ENCODE measurements at regions not wholly inside any gene's neighbourhood (a gene's known extent, or its start where the extent isn't known, plus 50 kb on each side); places are given as distances from the start of the nearest gene placed in this dataset.

DNA sequence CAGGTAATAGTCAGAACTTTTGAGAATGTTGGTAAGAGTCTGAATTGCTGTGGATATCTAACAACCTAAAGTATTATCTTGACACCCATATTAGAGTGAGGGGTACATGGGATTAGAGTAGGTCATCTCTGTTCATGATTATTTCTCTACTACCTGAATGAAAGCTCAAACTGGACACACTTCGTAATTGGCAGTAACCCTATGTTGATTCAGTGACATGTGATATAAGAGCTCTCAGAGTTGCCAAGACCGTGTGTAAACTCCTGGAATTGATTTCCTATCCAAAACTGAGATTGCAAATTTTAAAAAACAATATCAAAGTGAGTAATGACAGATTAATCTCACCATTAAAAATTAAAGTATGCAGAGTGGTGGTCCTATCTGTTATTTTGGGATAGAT is 214.8 kb upstream of the ARHGEF26 start:
- Histone ChIP-seq H4K20me1 (ENCODE audit: insufficient read depth, low read length) (no peaks in the 10 kb centered on the region), H3K27me3 (ENCODE audit: control insufficient read depth in 2 of 2, insufficient read depth in 2 of 2, low read length in 2 of 2) (no peaks in the 10 kb centered on the region), H2AFZ (ENCODE audit: insufficient read depth, low read depth, low read length, poor library complexity, severe bottlenecking) (no peak overlapping the region), H3K9me3 (replicated peaks in 1 of 2; ENCODE audit: control insufficient read depth in 1 of 2, insufficient read depth in 1 of 2, low read length in 2 of 2) (no peaks in the 10 kb centered on the region), H3K79me2 (ENCODE audit: insufficient read depth, low read length) (no peaks in the 10 kb centered on the region), H3K27ac (ENCODE audit: low read depth in 1 of 2, low read length in 2 of 2) (no peak overlapping the region), H3K4me3 (replicated peaks in 1 of 3; ENCODE audit: low read depth in 2 of 3, low read length in 3 of 3) (no peak overlapping the region), H3K4me2 (replicated peaks; ENCODE audit: extremely low read depth, low read length, poor library complexity, severe bottlenecking) (no peak overlapping the region), H3K36me3 (replicated peaks in 1 of 2; ENCODE audit: control insufficient read depth in 1 of 2, insufficient read depth in 2 of 2, low read length in 2 of 2) (no peaks in the 10 kb centered on the region), H3K4me1 (ENCODE audit: control insufficient read depth in 1 of 2, insufficient read depth in 2 of 2, low read length in 2 of 2) (no peaks in the 10 kb centered on the region), H3K9ac (ENCODE audit: insufficient read depth, low read length, poor library complexity, severe bottlenecking) (no peak overlapping the region)
- no peak for DNase-seq
- TF ChIP-seq, protein P1, sequence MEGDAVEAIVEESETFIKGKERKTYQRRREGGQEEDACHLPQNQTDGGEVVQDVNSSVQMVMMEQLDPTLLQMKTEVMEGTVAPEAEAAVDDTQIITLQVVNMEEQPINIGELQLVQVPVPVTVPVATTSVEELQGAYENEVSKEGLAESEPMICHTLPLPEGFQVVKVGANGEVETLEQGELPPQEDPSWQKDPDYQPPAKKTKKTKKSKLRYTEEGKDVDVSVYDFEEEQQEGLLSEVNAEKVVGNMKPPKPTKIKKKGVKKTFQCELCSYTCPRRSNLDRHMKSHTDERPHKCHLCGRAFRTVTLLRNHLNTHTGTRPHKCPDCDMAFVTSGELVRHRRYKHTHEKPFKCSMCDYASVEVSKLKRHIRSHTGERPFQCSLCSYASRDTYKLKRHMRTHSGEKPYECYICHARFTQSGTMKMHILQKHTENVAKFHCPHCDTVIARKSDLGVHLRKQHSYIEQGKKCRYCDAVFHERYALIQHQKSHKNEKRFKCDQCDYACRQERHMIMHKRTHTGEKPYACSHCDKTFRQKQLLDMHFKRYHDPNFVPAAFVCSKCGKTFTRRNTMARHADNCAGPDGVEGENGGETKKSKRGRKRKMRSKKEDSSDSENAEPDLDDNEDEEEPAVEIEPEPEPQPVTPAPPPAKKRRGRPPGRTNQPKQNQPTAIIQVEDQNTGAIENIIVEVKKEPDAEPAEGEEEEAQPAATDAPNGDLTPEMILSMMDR (IDR thresholded peaks at IDR 0.05): no peak
- intact Hi-C loops (cut with micrococcal nuclease): no loop called here
- peaks cover 0 to 4% (median 0%) of the 10 kb centered on the region in 3 donors for H3K27me3 Mint-ChIP-seq (ENCODE audit: low read depth in 3 of 3)
- H3K27ac Mint-ChIP-seq: no peak overlapping the region
- WGBS (ENCODE audit: insufficient coverage): no CpG with 5 or more reads among the region's 2 CpGs
- H3K36me3 Mint-ChIP-seq: no peaks in the 10 kb centered on the region
- H3K4me1 Mint-ChIP-seq: no peaks in the 10 kb centered on the region
- H3K9me3 Mint-ChIP-seq: peaks cover 2 to 13% (median 5%) of the 10 kb centered on the region in 7 donors
- H3K4me3 Mint-ChIP-seq: no peak overlapping the region

DNA sequence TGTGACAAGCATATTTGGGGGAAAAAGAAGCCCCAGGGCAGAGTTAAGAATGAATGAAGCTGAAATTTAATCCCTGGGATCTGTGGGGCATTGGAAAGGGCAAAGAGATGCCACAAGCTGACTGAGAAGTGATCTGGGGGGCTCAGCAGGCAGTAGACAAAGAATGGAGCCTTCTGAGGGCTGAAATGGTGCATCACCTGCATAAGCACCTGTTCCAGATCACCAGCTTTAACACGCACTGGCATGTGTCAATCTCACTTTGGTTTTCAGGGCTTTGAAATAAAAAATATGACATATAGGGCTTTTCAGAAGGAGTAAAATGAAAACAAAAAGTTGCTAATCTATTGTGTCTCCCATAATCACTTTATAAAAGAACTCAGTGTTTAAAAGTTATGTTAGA is 210.8 kb upstream of the ARHGEF26 start:
- Histone ChIP-seq H3K9me3 (replicated peaks in 1 of 2; ENCODE audit: control insufficient read depth in 1 of 2, insufficient read depth in 1 of 2, low read length in 2 of 2) (peaks cover 6 to 10% of the 10 kb centered on the region in 2 donors), H3K4me3 (replicated peaks in 1 of 3; ENCODE audit: low read depth in 2 of 3, low read length in 3 of 3) (no peak overlapping the region), H3K27me3 (ENCODE audit: control insufficient read depth in 2 of 2, insufficient read depth in 2 of 2, low read length in 2 of 2) (no peaks in the 10 kb centered on the region), H3K79me2 (ENCODE audit: insufficient read depth, low read length) (no peaks in the 10 kb centered on the region), H2AFZ (ENCODE audit: insufficient read depth, low read depth, low read length, poor library complexity, severe bottlenecking) (no peak overlapping the region), H3K27ac (ENCODE audit: low read depth in 1 of 2, low read length in 2 of 2) (no peak overlapping the region), H3K9ac (ENCODE audit: insufficient read depth, low read length, poor library complexity, severe bottlenecking) (no peak overlapping the region), H3K36me3 (replicated peaks in 1 of 2; ENCODE audit: control insufficient read depth in 1 of 2, insufficient read depth in 2 of 2, low read length in 2 of 2) (no peaks in the 10 kb centered on the region), H4K20me1 (ENCODE audit: insufficient read depth, low read length) (no peaks in the 10 kb centered on the region), H3K4me2 (replicated peaks; ENCODE audit: extremely low read depth, low read length, poor library complexity, severe bottlenecking) (no peak overlapping the region), H3K4me1 (ENCODE audit: control insufficient read depth in 1 of 2, insufficient read depth in 2 of 2, low read length in 2 of 2) (no peaks in the 10 kb centered on the region)
- 100% methylated on average over 1 of the region's 1 CpG for WGBS (ENCODE audit: insufficient coverage)
- intact Hi-C loops (cut with micrococcal nuclease): no loop called here
- Mint-ChIP-seq H3K27me3 (ENCODE audit: low read depth in 3 of 3) (peaks cover 0 to 1% (median 0%) of the 10 kb centered on the region in 3 donors), H3K4me3 (no peak overlapping the region), H3K36me3 (no peaks in the 10 kb centered on the region), H3K9me3 (peaks cover 0 to 17% (median 7%) of the 10 kb centered on the region in 7 donors), H3K27ac (no peak overlapping the region), H3K4me1 (no peaks in the 10 kb centered on the region)
- DNase-seq: no peak
- TF ChIP-seq, protein P1 (IDR thresholded peaks at IDR 0.05): no peak

All from CD14-positive monocyte (primary cell).